ENCODE measurements at regions not wholly inside any gene's neighbourhood (a gene's known extent, or its start where the extent isn't known, plus 50 kb on each side); places are given as distances from the start of the nearest gene placed in this dataset.
"Not testable (repeated sequence)": the region's sequence is repeated elsewhere in the genome, so short reads cannot be mapped to it uniquely, and the experiment has no call there.

DNA sequence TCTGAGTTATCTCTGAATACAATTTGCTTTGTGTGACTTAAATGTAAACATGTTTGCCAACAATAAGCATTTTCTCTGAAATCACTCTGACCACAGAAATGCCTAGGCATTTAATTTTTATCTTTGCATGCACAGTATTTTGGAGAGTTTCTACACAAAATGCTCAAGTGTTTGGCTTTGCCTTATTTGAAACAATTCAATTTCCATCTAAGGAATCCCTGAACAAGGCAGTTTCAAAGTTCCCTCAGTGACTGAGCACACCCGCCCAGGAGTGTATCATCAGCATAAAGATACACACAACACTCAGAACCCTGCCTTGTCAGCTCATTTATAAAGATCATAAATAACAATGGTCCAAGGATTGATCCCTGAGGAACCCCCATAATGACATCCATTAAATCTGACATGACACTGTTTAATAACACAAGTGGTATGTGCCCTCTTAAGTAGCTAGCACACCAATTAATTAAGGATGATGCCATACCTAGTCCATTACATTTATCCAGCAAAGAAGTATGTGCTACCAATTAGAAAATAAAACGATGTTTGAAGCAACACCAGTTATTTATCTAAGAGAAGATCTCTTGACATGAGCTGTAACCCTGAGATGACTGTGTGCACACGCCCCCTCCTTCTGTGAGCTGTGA lies 585.8 kb downstream of the ADGRL2 start:
- DNase-seq, result no peak

DNA sequence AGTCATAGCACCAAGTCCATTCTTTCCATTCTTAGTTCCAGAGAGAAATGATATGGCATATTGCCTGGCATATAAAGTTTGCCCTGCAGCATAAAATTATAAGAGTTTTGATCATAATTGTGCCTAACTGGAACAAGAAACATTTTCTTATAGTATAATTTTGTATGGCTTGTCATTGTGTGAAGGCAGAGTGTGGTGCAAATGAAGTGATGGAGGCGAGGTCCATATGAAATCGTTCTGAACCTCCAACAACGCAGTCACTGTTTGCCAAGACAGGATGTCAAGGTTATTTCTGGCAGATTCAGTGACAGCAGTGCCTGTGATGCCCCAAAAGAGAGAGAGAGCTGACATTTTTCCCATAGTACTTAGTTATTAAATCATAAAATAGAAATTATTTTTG lies 584.0 kb downstream of the ADGRL2 start:
- no peak for DNase-seq

DNA sequence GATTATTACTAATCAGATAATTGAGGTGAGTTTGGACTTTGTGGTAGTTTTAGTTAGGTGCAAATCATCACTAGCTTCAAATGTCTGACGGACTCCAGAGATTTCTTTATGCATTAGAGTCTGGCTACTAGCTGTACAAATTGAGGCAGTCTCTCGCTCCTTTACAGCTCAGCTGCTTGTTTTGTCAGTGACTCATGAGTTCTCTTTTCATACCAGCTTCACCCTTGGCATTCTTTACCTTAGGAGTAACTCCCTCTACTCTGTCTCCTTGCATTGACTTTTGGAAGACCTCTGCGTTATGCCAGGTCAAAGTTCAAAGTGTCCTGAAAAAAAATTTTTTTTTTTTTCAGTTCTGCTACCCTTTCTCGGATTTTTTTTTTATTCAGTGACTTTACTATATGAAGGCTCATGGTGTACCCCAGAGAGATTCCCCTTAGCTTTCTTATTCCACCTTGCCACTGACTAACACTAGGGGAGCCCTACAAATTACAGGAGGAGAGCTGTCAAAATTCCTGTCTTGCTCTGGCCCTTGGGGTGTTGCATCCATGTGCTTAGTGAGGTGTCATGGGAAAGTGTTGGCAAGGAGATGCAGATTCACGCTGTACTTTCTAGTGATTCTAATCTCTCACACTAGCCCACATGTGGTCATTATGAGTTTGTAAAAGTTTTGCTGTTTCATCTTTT lies 576.6 kb downstream of the ADGRL2 start:
- no peak for DNase-seq

GRCh38 chr1:82373710-82374109 lies 573.0 kb downstream of the ADGRL2 start:
- DNase-seq, result no peak

DNA sequence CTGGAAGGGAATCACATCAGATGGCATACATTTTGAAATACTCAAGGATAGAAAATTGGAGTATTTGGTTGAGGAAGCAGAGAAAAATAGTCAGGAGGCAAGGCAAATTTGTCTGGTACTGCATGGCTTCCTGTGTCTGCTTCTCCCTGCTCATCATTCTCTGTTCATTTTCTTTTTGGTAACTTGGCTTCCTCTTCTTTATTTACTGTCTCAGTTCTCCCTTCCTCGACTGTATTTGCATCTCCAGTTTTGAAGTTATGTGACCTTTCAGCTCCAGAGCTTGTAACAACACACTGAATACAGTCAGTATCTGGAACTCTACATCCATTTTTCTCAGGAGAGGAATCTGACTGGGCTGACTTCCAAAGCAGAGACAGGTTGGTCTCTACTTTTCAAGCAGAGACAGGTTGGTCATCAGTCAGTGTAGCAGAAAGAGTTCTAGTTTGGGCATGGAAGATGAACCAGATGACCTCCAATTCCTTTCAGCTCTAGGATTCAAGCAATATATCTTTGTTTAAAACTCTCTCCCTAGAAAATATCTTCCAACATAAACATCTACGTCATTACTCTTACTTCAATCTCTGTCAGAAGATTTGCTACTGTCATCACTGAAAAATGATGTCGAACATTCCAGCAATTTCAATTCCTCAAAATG lies 571.2 kb downstream of the ADGRL2 start:
- no peak for DNase-seq

GRCh38 chr1:82367456-82367855 lies 566.7 kb downstream of the ADGRL2 start:
- no peak for DNase-seq

GRCh38 chr1:82366689-82367088 lies 566.0 kb downstream of the ADGRL2 start:
- no peak for DNase-seq

DNA sequence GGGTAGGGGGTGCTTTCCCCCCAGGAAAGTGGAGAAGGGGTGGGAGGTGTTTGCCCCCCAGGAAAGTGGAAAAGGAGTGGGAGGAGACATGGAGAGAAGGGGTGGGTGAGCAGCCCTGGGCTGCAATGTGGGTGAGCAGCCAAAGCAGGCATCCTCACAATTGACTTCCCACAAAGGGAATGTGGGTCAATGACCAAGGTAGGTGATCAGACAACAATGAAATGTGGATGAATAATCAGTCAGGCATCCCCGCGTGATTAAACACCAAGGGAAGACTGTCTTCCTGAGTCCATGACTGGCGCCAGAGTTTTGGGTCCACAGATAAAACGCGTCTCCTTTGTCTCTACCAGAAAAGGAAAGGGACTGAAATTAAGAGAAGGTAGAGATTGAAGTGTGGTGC lies 558.8 kb downstream of the ADGRL2 start:
- not testable (repeated sequence) for DNase-seq

DNA sequence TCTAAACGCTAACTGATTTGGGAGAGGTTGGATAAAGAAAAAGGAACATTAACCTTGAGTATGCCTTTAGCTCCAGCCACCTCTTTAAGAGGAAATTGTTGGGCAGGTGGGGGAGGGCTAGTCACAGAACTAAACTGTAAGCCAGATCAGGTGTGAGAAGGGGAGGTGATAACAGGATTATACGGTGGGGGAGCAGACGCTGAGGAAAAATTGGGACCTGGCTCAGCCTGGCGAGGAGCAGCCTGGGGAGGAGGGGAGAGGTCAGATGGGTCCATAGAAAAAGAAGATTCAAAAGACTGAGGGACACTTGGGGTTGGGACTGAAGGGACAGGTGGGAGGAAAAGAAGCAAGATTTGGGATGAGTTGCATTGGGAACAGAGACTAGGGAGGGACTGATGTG lies 558.0 kb downstream of the ADGRL2 start:
- not testable (repeated sequence) for DNase-seq

DNA sequence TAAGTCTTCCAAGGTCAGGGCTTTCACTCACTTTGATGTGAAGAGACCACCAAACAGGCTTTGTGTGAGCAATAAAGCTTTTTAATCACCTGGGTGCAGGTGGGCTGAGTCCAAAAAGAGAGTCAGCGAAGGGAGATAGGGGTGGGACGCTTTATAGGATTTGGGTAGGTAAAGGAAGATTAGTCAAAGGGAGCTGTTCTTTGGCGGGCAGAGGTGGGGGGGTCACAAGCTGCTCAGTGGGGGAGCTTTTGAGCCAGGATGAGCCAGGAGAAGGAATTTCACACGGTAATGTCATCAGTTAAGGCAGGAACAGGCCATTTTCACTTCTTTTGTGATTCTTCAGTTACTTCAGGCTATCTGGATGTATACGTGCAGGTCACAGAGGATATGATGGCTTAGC lies 553.8 kb downstream of the ADGRL2 start:
- DNase-seq, result not testable (repeated sequence)

- no peak for DNase-seq
These were observed 547.8 kb downstream of the ADGRL2 start for GRCh38 chr1:82348487-82348886.

- DNase-seq, result peak; percentile 65
These were observed 545.4 kb downstream of the ADGRL2 start for GRCh38 chr1:82346141-82346540.

DNA sequence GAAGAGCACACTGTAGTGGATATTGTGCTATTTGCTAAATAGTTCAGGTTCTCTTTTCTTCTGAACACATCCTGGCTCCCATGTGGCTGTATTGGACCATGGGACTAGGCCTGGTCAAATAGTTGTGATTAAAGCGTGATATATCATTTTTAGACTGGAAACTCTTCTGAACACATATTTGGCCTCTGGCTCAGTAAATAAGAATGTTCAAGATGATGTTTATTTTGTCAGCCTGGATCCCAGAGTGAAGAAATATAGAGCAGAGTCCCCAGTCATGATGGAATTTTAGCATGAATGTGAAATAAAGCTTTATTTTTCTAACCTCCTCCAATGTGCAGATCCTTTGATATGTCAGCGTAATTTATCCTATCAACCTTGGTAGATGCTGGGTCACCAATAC lies 542.6 kb downstream of the ADGRL2 start:
- no peak for DNase-seq

- DNase-seq, result no peak
These were observed 536.9 kb downstream of the ADGRL2 start for GRCh38 chr1:82337635-82338034.

GRCh38 chr1:82330330-82330729 lies 529.6 kb downstream of the ADGRL2 start:
- no peak for DNase-seq

DNA sequence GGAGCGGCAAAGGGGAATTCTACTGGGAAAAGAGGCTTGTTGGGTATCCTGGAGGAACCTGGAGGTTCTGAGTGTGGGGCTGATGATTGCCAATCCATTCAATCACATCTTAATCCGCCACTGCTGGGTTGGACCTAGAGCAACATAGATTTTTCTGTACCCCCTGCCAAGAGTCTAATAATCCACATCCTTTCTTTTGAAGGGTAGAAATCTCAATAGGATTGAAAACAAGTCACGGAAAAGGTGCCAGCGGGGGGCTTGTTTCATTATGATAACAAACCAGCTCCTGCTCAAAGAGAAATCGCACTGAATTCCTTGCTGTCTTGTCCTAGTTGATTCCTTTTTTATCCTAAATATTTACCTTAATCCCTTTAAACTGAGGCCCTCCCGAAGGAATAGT lies 528.5 kb downstream of the ADGRL2 start:
- no peak for DNase-seq

- peak; percentile 52 for DNase-seq
These were observed 522.6 kb downstream of the ADGRL2 start for GRCh38 chr1:82323144-82323841.

GRCh38 chr1:82321794-82322193 lies 521.1 kb downstream of the ADGRL2 start:
- DNase-seq, result no peak

GRCh38 chr1:82319546-82319945 lies 518.8 kb downstream of the ADGRL2 start:
- no peak for DNase-seq

- DNase-seq, result no peak
These were observed 518.2 kb downstream of the ADGRL2 start for GRCh38 chr1:82318921-82319320.

- DNase-seq, result no peak
These were observed 517.5 kb downstream of the ADGRL2 start for GRCh38 chr1:82318265-82318664.

DNA sequence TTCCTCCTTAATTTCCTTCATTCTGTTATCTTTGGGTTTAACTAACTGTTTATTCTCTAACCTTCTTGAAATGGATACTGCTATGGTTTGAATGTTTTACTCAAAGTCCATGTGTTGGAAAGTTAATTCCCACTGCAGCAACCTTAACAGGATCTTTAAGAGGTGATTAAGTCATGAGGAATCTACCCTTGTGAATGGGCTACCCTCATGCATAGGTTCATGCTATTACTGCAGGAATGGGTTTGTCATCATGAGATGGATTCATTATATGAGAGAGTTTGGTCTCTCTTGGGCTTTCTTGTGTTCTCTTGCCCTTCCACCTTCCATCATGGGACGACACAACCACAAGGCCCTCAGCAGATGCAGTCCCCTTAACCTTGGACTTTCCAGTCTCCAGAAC lies 516.9 kb downstream of the ADGRL2 start:
- DNase-seq, result no peak

GRCh38 chr1:82299656-82300055 lies 498.9 kb downstream of the ADGRL2 start:
- no peak for DNase-seq

DNA sequence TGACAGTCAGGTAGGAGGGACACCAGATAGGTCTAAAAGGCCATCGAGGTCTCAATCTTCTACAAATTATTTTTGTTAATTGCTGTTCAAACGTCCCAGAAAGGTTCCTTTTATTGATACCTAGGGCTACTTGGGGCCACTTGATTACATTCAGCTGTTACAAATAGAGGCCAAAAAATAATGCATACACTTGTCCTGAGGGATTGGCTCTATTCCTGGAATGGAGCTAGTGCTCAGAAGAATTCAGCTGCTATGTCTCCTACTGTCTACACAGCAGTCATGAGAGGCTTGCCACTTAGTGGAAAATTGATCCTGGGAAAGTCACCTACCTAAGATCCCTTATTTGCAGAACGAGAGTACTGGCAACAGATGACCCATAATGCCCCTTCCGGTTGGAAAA lies 498.3 kb downstream of the ADGRL2 start:
- no peak for DNase-seq

Data from NCI-H1105 treated with DMSO at 0.1 percent for 48 hours (cell line).